ENCODE measurements at regions not wholly inside any gene's neighbourhood (a gene's known extent, or its start where the extent isn't known, plus 50 kb on each side); places are given as distances from the start of the nearest gene placed in this dataset.

DNA sequence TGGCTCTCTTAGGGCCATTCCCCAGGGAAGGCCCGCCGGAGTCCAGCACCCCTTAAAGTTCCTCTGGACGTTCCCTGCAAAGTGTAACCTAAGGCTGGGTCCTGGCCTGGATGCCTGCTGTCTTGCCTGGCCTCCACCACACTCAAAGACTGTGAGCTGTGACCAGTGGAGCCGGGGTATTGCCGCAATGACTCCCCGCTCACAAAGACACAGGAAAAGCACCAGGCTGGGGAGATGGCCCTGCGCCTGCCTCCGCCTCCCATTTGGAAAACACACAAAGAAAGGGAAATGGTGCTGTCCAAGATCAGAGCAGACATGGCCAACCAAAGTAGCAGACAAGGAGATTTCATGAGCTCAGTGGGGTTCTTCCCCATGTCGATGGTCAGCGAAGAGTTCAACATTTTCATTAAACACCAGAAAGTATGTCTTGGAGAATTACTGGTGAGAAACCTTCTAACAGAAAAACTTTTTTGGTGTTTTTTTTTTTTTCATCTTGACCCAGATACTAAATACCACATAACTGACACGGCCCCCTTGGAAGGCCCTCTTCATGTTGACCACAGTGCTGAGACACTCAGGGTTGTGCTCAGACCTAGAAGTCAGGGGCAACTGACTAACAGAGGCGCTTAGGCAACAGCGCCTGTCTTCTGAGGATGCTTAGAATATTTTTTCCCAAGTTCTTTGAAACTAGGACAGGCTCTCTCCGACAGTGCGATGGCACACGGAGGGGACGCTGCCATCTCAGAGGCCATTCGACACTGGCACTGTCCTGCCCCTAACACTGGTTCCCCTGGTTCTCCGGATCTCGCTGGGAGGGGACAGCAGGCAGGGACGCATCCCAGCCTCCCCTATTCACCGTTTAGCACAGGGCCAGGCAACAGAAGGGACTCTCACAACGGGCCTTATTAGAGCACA, 226.4 kb upstream of the ID2 start:
- Histone ChIP-seq H3K4me2 (ENCODE audit: low read length) (no peak overlapping the region), H4K20me1 (ENCODE audit: insufficient read depth) (no peaks in the 10 kb centered on the region), H3K79me2 (replicated peaks; ENCODE audit: insufficient read depth, low read length) (no peaks in the 10 kb centered on the region), H3K9me2 (ENCODE audit: insufficient read depth, low read length) (no peaks in the 10 kb centered on the region), H3F3A (ENCODE audit: insufficient read depth, low read length, poor library complexity, severe bottlenecking) (no peaks in the 10 kb centered on the region), H3K36me3 (ENCODE audit: insufficient read depth, low read length) (no peaks in the 10 kb centered on the region), H3K4me3 (ENCODE audit: low read length) (no peak overlapping the region), H3K9me3 (ENCODE audit: low read length) (no peaks in the 10 kb centered on the region), H2AFZ (ENCODE audit: low read depth, low read length) (no peak overlapping the region), H3K9ac (ENCODE audit: low read length) (no peak overlapping the region), H3K27ac (ENCODE audit: low read length) (no peak overlapping the region), H3K27me3 (ENCODE audit: insufficient read depth, low read depth, low read length) (no peaks in the 10 kb centered on the region)
- no peak for TF ChIP-seq MXI1 (conservative IDR thresholded peaks at IDR 0.05; ENCODE audit: poor library complexity, severe bottlenecking)

DNA sequence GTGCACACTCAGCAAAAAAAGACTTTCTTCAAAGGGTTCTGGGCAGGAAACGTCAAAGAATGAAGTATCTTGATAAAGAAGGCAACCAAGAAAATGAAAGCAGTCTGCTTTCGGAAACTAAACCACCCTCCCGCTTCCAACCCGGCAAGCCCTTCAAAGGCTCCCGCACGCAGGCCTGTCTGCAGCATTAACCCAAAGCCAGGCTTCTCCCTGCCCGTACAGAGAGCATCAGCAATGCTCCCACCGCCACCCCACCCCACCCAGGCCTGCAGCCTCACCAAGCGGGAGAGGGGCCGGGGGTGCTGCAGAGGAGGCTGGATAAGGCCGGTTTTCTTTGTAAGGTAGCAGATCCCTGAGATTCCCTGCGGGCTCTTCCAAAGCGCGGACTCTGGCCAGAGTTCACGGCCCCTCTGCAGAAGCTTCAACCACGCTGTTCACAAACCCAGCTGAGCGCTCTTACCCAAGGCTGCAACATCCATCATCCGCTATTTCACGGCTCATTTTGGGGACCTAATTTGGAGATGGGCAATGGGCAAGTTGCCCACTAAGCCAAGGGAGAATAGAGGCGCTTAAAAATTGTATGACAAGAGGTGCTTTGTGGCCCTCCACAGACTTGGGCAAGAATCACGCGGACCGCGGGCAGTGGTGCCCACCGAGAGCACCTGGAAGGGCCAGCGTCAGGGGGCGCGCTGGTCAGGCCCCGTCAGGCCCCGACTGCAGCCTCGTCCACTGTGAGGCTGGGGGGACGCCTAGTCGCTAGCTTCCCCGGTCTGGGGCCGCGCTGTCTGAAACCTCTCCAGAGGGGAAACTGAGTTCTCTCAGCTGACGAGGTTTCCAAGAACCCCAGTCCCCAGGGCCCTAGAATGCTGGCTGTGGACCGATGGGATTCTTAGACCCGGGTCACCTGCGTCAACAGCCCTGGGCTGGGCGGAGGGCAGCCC, 225.4 kb upstream of the ID2 start:
- H3K79me2 ChIP-seq (replicated peaks; ENCODE audit: insufficient read depth, low read length) = no peaks in the 10 kb centered on the region
- H3F3A ChIP-seq (ENCODE audit: insufficient read depth, low read length, poor library complexity, severe bottlenecking) = no peaks in the 10 kb centered on the region
- no peak overlapping the region for H3K9ac ChIP-seq (ENCODE audit: low read length)
- H3K4me2 ChIP-seq (ENCODE audit: low read length) = no peak overlapping the region
- no peak overlapping the region for H3K27ac ChIP-seq (ENCODE audit: low read length)
- no peaks in the 10 kb centered on the region for H3K36me3 ChIP-seq (ENCODE audit: insufficient read depth, low read length)
- H2AFZ ChIP-seq (ENCODE audit: low read depth, low read length) = no peak overlapping the region
- H3K4me3 ChIP-seq (ENCODE audit: low read length) = no peak overlapping the region
- H3K27me3 ChIP-seq (ENCODE audit: insufficient read depth, low read depth, low read length) = no peaks in the 10 kb centered on the region
- no peaks in the 10 kb centered on the region for H3K9me3 ChIP-seq (ENCODE audit: low read length)
- H4K20me1 ChIP-seq (ENCODE audit: insufficient read depth) = no peaks in the 10 kb centered on the region
- H3K9me2 ChIP-seq (ENCODE audit: insufficient read depth, low read length) = no peaks in the 10 kb centered on the region
- TF ChIP-seq POLR2AphosphoS5 (IDR thresholded peaks at IDR 0.05) (no peak), SMC3 (conservative IDR thresholded peaks at IDR 0.05; ENCODE audit: poor library complexity) (no peak), EZH2 (IDR thresholded peaks at IDR 0.05; ENCODE audit: borderline replicate concordance, insufficient read depth, low read length, poor library complexity, severe bottlenecking) (no peak), MXI1 (conservative IDR thresholded peaks at IDR 0.05; ENCODE audit: poor library complexity, severe bottlenecking) (no peak), RAD21 (conservative IDR thresholded peaks at IDR 0.05) (no peak), TAF1 (IDR thresholded peaks at IDR 0.05; ENCODE audit: low read depth) (no peak), EP300 (conservative IDR thresholded peaks at IDR 0.05; ENCODE audit: poor library complexity, severe bottlenecking) (no peak)
- TF ChIP-seq, protein P1, sequence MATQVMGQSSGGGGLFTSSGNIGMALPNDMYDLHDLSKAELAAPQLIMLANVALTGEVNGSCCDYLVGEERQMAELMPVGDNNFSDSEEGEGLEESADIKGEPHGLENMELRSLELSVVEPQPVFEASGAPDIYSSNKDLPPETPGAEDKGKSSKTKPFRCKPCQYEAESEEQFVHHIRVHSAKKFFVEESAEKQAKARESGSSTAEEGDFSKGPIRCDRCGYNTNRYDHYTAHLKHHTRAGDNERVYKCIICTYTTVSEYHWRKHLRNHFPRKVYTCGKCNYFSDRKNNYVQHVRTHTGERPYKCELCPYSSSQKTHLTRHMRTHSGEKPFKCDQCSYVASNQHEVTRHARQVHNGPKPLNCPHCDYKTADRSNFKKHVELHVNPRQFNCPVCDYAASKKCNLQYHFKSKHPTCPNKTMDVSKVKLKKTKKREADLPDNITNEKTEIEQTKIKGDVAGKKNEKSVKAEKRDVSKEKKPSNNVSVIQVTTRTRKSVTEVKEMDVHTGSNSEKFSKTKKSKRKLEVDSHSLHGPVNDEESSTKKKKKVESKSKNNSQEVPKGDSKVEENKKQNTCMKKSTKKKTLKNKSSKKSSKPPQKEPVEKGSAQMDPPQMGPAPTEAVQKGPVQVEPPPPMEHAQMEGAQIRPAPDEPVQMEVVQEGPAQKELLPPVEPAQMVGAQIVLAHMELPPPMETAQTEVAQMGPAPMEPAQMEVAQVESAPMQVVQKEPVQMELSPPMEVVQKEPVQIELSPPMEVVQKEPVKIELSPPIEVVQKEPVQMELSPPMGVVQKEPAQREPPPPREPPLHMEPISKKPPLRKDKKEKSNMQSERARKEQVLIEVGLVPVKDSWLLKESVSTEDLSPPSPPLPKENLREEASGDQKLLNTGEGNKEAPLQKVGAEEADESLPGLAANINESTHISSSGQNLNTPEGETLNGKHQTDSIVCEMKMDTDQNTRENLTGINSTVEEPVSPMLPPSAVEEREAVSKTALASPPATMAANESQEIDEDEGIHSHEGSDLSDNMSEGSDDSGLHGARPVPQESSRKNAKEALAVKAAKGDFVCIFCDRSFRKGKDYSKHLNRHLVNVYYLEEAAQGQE (IDR thresholded peaks at IDR 0.05; ENCODE audit: borderline replicate concordance) = no peak
- TF ChIP-seq, protein P2, sequence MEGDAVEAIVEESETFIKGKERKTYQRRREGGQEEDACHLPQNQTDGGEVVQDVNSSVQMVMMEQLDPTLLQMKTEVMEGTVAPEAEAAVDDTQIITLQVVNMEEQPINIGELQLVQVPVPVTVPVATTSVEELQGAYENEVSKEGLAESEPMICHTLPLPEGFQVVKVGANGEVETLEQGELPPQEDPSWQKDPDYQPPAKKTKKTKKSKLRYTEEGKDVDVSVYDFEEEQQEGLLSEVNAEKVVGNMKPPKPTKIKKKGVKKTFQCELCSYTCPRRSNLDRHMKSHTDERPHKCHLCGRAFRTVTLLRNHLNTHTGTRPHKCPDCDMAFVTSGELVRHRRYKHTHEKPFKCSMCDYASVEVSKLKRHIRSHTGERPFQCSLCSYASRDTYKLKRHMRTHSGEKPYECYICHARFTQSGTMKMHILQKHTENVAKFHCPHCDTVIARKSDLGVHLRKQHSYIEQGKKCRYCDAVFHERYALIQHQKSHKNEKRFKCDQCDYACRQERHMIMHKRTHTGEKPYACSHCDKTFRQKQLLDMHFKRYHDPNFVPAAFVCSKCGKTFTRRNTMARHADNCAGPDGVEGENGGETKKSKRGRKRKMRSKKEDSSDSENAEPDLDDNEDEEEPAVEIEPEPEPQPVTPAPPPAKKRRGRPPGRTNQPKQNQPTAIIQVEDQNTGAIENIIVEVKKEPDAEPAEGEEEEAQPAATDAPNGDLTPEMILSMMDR (IDR thresholded peaks at IDR 0.05; ENCODE audit: poor library complexity, severe bottlenecking) = no peak

Data from neural cell (in vitro differentiated cells).